ENCODE measurements at regions not wholly inside any gene's neighbourhood (a gene's known extent, or its start where the extent isn't known, plus 50 kb on each side); places are given as distances from the start of the nearest gene placed in this dataset.

DNA sequence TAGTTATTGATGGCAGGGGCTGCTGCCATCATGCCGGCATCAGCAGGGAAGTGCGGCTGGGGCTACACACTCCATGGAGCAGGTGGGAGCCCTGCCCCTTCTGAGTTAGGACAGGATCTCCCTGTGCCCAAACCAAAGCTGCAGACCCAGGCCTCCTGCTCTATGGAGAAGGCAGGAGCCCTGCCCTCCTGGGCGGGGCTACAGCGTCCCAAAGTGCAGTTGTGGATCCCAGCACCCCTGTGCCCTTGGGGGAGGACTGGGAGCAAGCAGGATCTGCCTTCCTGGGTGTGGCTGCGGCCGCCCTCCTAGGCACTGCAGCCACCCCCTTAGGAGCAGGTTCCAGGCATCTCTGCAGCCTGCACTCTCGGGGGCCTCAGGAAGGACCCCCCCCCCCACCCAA lies 1392.4 kb upstream of the SLC39A10 start:
- H3K4me3 ChIP-seq (ENCODE audit: low read depth, low read length), result no peak overlapping the region
- no peak for TF ChIP-seq CTCF (conservative IDR thresholded peaks at IDR 0.05; ENCODE audit: low read depth, low read length)
- DNase-seq (ENCODE audit: low read depth), result no peak

DNA sequence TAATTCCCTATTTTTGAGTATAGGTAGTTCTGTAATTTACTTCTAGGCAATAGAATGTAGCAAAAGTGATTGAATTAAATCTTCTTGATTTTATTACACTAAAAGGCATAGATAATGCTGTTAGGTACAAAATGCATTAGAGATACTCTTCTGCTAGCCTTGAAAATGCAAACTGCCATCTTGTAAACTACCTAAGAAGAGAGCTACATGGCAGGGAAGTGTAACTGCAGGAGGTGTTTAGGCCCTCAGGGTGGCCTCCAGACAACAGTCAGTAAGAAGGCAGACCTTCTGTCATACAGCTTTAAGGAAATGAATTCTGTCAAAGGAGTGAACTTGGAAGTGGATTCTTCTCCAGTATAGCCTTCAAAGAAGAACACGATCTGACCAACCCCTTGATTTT lies 1396.8 kb upstream of the SLC39A10 start:
- no peak overlapping the region for H3K4me3 ChIP-seq (ENCODE audit: low read depth, low read length)
- no peak for TF ChIP-seq CTCF (conservative IDR thresholded peaks at IDR 0.05; ENCODE audit: low read depth, low read length)
- DNase-seq (ENCODE audit: low read depth), result no peak

GRCh38 chr2:194257095-194257494 lies 1399.9 kb upstream of the SLC39A10 start:
- no peak for TF ChIP-seq CTCF (conservative IDR thresholded peaks at IDR 0.05; ENCODE audit: low read depth, low read length)
- no peak for DNase-seq (ENCODE audit: low read depth)
- no peak overlapping the region for H3K4me3 ChIP-seq (ENCODE audit: low read depth, low read length)

DNA sequence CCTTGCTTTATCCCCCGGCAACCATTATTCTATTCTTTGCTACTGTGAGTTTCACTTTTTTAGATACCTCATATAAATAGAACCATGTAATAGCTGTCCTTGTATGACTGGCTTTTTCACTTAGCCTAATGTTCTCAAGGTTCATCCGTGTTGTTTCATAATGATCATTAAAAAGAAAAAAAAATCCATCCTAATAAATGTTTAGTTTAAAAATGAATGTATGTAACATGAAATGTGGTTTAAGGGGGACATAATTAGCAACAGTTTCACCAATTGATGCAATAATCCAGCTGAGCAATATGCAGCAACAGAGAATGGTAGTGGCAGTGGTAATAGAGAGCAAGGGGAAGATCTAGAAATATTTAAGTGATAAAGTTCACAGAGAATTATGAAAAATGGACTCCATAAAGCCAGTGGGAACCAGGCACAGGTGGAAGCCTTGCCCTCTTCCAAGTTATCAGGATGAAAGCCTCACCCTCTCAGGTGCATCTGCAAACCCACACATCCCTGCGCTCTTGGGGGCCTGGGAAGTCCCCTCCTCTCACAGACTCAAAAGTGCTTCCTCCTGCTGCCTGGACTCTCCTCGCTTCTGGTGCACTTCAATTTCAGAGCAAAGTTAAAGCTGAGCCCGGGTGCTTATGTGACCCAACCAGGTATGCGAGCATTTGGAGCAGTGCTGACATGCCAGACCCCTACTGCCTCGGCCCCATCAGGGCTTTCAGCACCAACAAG lies 1403.3 kb upstream of the SLC39A10 start:
- no peak overlapping the region for H3K4me3 ChIP-seq (ENCODE audit: low read depth, low read length)
- TF ChIP-seq CTCF (conservative IDR thresholded peaks at IDR 0.05; ENCODE audit: low read depth, low read length), result no peak

DNA sequence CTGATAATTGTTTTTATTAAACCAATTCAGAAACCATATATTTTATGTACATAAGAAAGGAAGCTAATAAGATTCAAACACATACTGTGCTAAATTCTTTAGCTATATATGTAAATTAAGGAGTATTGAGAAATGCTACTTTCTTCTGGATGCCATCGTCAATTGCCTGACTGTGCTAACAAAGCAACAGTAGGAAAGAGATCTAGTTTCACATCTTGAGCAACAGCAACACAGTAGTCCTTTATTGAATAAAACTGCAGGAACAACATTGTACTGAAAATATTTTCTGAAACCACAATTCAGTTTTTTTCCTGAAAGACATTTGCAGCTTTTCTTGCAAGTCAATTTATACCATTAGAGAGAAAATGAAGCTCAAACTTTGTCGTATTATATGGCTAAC lies 1404.9 kb upstream of the SLC39A10 start:
- DNase-seq (ENCODE audit: low read depth), result no peak
- no peak for TF ChIP-seq CTCF (conservative IDR thresholded peaks at IDR 0.05; ENCODE audit: low read depth, low read length)
- no peak overlapping the region for H3K4me3 ChIP-seq (ENCODE audit: low read depth, low read length)

More for the DNA sequence above, 1403.3 kb upstream of the SLC39A10 start:
- DNase-seq (ENCODE audit: low read depth), result no peak

DNA sequence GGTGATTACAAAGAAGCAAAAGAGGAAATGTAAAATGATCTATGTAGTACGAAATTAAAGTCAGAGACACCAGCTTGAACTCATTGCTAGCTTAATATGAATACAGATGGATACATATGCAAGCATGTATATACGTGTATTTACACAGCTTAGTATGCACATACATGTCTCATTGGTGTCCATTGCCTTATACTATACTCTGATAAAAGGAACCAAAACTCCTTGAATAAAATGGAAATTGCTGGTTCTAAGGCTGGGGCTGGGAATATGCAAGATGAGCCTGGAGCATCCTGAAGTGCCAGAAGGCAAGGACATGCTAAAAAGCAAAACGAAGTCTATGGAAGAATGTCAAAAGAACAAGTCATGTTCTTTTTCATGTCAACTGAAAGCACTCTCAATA lies 1424.4 kb upstream of the SLC39A10 start:
- H3K4me3 ChIP-seq (ENCODE audit: low read depth, low read length), result no peak overlapping the region
- TF ChIP-seq CTCF (conservative IDR thresholded peaks at IDR 0.05; ENCODE audit: low read depth, low read length), result no peak
- DNase-seq (ENCODE audit: low read depth), result no peak

GRCh38 chr2:194223218-194223617 lies 1433.8 kb upstream of the SLC39A10 start:
- no peak for TF ChIP-seq CTCF (conservative IDR thresholded peaks at IDR 0.05; ENCODE audit: low read depth, low read length)
- DNase-seq (ENCODE audit: low read depth), result no peak
- H3K4me3 ChIP-seq (ENCODE audit: low read depth, low read length), result no peak overlapping the region
